HG02610 (cell line): ENCODE measurements at regions not wholly inside any gene's neighbourhood (a gene's known extent, or its start where the extent isn't known, plus 50 kb on each side); places are given as distances from the start of the nearest gene placed in this dataset.
"Not testable (repeated sequence)": the region's sequence is repeated elsewhere in the genome, so short reads cannot be mapped to it uniquely, and the experiment has no call there.

ENCODE experiments used
- ATAC-seq: cut with Tn5 transposase; IDR thresholded peaks from one replicate; pipeline ENCODE4 v1.9.1; 2021; ENCODE audit warnings: mild to moderate bottlenecking, moderate library complexity; ENCODE audit not compliant: unreplicated experiment

GRCh38 chr1:191453487-191453886 lies 704.8 kb upstream of the RGS18 start:
- ATAC-seq, result no peak

- no peak for ATAC-seq
Measured at GRCh38 chr1:191457889-191458288, 700.4 kb upstream of the RGS18 start.

- no peak for ATAC-seq
Measured at GRCh38 chr1:191460234-191460633, 698.0 kb upstream of the RGS18 start.

- no peak for ATAC-seq
Measured at GRCh38 chr1:191483988-191484387, 674.3 kb upstream of the RGS18 start.

GRCh38 chr1:191490303-191490702 lies 668.0 kb upstream of the RGS18 start:
- ATAC-seq, result no peak

- ATAC-seq, result no peak
Measured at GRCh38 chr1:191495040-191495439, 663.2 kb upstream of the RGS18 start.

GRCh38 chr1:191498318-191498717 lies 659.9 kb upstream of the RGS18 start:
- ATAC-seq, result no peak

GRCh38 chr1:191498825-191499224 lies 659.4 kb upstream of the RGS18 start:
- no peak for ATAC-seq

- ATAC-seq, result no peak
Measured at GRCh38 chr1:191504999-191505398, 653.3 kb upstream of the RGS18 start.

GRCh38 chr1:191508239-191508638 lies 650.0 kb upstream of the RGS18 start:
- ATAC-seq, result peak; percentile 73

- not testable (repeated sequence) for ATAC-seq
Measured at GRCh38 chr1:191511480-191511879, 646.8 kb upstream of the RGS18 start.

GRCh38 chr1:191517826-191518225 lies 640.4 kb upstream of the RGS18 start:
- ATAC-seq, result no peak

GRCh38 chr1:191519519-191519918 lies 638.7 kb upstream of the RGS18 start:
- no peak for ATAC-seq

GRCh38 chr1:191520345-191520744 lies 637.9 kb upstream of the RGS18 start:
- no peak for ATAC-seq

GRCh38 chr1:191525944-191526343 lies 632.3 kb upstream of the RGS18 start:
- ATAC-seq, result not testable (repeated sequence)

GRCh38 chr1:191528275-191528674 lies 630.0 kb upstream of the RGS18 start:
- no peak for ATAC-seq

GRCh38 chr1:191530928-191531327 lies 627.3 kb upstream of the RGS18 start:
- ATAC-seq, result no peak

- ATAC-seq, result no peak
Measured at GRCh38 chr1:191533254-191533653, 625.0 kb upstream of the RGS18 start.

GRCh38 chr1:191536791-191537429 lies 621.4 kb upstream of the RGS18 start:
- no peak for ATAC-seq

- ATAC-seq, result no peak
Measured at GRCh38 chr1:191541758-191542157, 616.5 kb upstream of the RGS18 start.

- no peak for ATAC-seq
Measured at GRCh38 chr1:191542444-191542843, 615.8 kb upstream of the RGS18 start.

GRCh38 chr1:191546803-191547202 lies 611.5 kb upstream of the RGS18 start:
- no peak for ATAC-seq

- no peak for ATAC-seq
Measured at GRCh38 chr1:191551019-191551418, 607.2 kb upstream of the RGS18 start.
